ENCODE measurements at regions not wholly inside any gene's neighbourhood (a gene's known extent, or its start where the extent isn't known, plus 50 kb on each side); places are given as distances from the start of the nearest gene placed in this dataset.
"Not testable (repeated sequence)": the region's sequence is repeated elsewhere in the genome, so short reads cannot be mapped to it uniquely, and the experiment has no call there.

- no peaks in the 10 kb centered on the region for H3K9me3 ChIP-seq
- 62 to 75% (median 72%) methylated on average over 4 of the region's 4 CpGs for WGBS, 3 donors
- H3K36me3 ChIP-seq: no peaks in the 10 kb centered on the region
- intact Hi-C loops (cut with DNase I): no loop called here
- TF ChIP-seq, protein P1, sequence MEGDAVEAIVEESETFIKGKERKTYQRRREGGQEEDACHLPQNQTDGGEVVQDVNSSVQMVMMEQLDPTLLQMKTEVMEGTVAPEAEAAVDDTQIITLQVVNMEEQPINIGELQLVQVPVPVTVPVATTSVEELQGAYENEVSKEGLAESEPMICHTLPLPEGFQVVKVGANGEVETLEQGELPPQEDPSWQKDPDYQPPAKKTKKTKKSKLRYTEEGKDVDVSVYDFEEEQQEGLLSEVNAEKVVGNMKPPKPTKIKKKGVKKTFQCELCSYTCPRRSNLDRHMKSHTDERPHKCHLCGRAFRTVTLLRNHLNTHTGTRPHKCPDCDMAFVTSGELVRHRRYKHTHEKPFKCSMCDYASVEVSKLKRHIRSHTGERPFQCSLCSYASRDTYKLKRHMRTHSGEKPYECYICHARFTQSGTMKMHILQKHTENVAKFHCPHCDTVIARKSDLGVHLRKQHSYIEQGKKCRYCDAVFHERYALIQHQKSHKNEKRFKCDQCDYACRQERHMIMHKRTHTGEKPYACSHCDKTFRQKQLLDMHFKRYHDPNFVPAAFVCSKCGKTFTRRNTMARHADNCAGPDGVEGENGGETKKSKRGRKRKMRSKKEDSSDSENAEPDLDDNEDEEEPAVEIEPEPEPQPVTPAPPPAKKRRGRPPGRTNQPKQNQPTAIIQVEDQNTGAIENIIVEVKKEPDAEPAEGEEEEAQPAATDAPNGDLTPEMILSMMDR (IDR thresholded peaks at IDR 0.05): no peak
- TF ChIP-seq POLR2A (IDR thresholded peaks at IDR 0.05) (no peak), EP300 (IDR thresholded peaks at IDR 0.05) (no peak)
- no peaks in the 10 kb centered on the region for H3K4me1 ChIP-seq (ENCODE audit: insufficient read depth)
- no peaks in the 10 kb centered on the region for H3K27me3 ChIP-seq
- DNase-seq: no peak
- no peak overlapping the region for H3K4me3 ChIP-seq
- no peak overlapping the region for H3K27ac ChIP-seq
Measured at GRCh38 chr15:79620112-79620857, 188.1 kb downstream of the MINAR1 start.

DNA sequence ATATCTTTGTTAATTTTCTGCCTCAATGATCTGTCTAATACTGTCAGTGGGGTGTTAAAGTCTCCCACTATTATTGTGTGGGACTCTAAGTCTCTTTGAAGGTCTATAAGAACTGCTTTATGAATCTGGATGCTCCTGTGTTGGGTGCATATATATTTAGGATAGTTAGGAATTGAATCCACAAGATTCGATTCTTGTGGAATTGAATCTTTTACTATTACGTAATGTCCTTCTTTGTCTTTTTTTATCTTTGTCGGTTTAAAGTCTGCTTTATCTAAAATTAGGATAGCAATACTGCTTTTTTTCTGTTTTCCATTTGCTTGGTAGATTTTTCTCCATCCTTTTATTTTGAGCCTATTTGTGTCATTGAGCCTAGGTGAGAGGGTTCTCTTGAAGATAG is 189.7 kb downstream of the MINAR1 start:
- H3K36me3 ChIP-seq; DNase-seq; H3K4me1 ChIP-seq (ENCODE audit: insufficient read depth); H3K4me3 ChIP-seq; intact Hi-C loops (cut with DNase I); H3K27me3 ChIP-seq; H3K27ac ChIP-seq; H3K9me3 ChIP-seq: not testable (repeated sequence)
- 86 to 89% (median 86%) methylated on average over 3 of the region's 3 CpGs for WGBS, 3 donors

- Histone ChIP-seq H3K36me3 (no peaks in the 10 kb centered on the region), H3K27ac (no peak overlapping the region), H3K27me3 (no peaks in the 10 kb centered on the region), H3K9me3 (no peaks in the 10 kb centered on the region), H3K4me3 (no peak overlapping the region), H3K4me1 (ENCODE audit: insufficient read depth) (no peaks in the 10 kb centered on the region)
- 64 to 70% (median 70%) methylated on average over 1 of the region's 1 CpG for WGBS, 3 donors
- TF ChIP-seq, protein P1 (IDR thresholded peaks at IDR 0.05): no peak
- TF ChIP-seq POLR2A (IDR thresholded peaks at IDR 0.05) (no peak), EP300 (IDR thresholded peaks at IDR 0.05) (no peak)
- intact Hi-C loops (cut with DNase I): no loop called here
- DNase-seq: no peak
Measured at GRCh38 chr15:79623488-79623887, 191.4 kb downstream of the MINAR1 start.

- intact Hi-C loops (cut with DNase I): no loop called here
- Histone ChIP-seq H3K9me3 (no peaks in the 10 kb centered on the region), H3K27me3 (no peaks in the 10 kb centered on the region), H3K27ac (no peak overlapping the region), H3K4me1 (ENCODE audit: insufficient read depth) (no peaks in the 10 kb centered on the region), H3K36me3 (no peaks in the 10 kb centered on the region), H3K4me3 (no peak overlapping the region)
- no peak for TF ChIP-seq POLR2A (IDR thresholded peaks at IDR 0.05)
- TF ChIP-seq, protein P1 (IDR thresholded peaks at IDR 0.05): no peak
- no peak for TF ChIP-seq EP300 (IDR thresholded peaks at IDR 0.05)
- DNase-seq: no peak
- 19 to 23% (median 22%) methylated on average over 5 of the region's 5 CpGs for WGBS, 3 donors
Measured at GRCh38 chr15:79629687-79630086, 197.6 kb downstream of the MINAR1 start.

DNA sequence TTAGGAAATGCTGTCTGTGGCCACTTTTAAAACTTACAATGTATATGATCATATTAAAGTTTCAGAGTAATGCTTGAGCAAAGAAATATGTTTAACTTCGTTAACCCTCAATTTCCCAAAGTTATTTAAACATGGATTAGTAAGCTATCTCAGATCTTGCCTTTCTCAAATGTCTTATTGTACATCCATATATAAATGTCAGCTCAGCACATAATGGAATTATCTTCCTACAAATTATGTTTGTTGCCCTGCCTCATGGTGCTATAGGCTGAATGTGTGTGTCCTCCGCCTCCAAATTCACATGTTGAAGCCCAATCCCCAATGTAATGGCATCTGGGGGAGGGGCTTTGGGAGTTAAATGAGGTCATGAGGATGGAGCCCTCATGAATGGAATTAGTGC is 200.3 kb downstream of the MINAR1 start:
- H3K36me3 ChIP-seq: no peaks in the 10 kb centered on the region
- no peak for TF ChIP-seq EP300 (IDR thresholded peaks at IDR 0.05)
- TF ChIP-seq, protein P1 (IDR thresholded peaks at IDR 0.05): no peak
- no peak for TF ChIP-seq POLR2A (IDR thresholded peaks at IDR 0.05)
- no peaks in the 10 kb centered on the region for H3K9me3 ChIP-seq
- WGBS, 3 donors: 88 to 93% (median 90%) methylated on average over 2 of the region's 2 CpGs
- DNase-seq: no peak
- intact Hi-C loops (cut with DNase I): no loop called here
- H3K27ac ChIP-seq: no peak overlapping the region
- H3K4me3 ChIP-seq: no peak overlapping the region
- H3K4me1 ChIP-seq (ENCODE audit: insufficient read depth): no peaks in the 10 kb centered on the region
- no peaks in the 10 kb centered on the region for H3K27me3 ChIP-seq
